GM19468 (cell line): ENCODE measurements at regions not wholly inside any gene's neighbourhood (a gene's known extent, or its start where the extent isn't known, plus 50 kb on each side); places are given as distances from the start of the nearest gene placed in this dataset.

Experiments
- ATAC-seq: cut with Tn5 transposase; IDR thresholded peaks from one replicate; pipeline ENCODE4 v1.9.1; 2021; ENCODE audit warnings: mild to moderate bottlenecking, moderate library complexity, moderate number of reproducible peaks; ENCODE audit not compliant: unreplicated experiment; ENCODE audit errors: extremely low read depth

DNA sequence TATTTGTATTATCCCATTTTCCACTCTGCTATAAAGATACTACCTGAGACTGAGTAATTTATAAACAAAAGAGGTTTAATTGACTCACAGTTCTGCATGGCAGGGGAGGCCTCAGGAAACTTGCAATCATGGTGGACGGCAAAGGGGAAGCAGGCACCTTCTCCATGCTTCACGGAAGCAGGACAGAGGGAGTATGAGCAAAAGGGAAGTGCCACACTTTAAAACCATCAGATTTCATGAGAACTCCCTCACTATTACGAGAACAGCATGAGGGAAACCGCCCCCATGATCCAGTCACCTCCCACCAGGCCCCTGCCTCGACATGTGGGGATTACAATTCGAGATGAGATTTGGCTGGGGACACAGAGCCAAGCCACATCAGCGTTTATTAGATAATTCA, 172.8 kb downstream of the NR2F2 start:
- ATAC-seq, result no peak

- ATAC-seq, result no peak
These were observed 173.9 kb downstream of the NR2F2 start for GRCh38 chr15:96504371-96504770.

- no peak for ATAC-seq
These were observed 174.5 kb downstream of the NR2F2 start for GRCh38 chr15:96505014-96505413.

GRCh38 chr15:96514607-96515285, 184.2 kb downstream of the NR2F2 start:
- no peak for ATAC-seq

DNA sequence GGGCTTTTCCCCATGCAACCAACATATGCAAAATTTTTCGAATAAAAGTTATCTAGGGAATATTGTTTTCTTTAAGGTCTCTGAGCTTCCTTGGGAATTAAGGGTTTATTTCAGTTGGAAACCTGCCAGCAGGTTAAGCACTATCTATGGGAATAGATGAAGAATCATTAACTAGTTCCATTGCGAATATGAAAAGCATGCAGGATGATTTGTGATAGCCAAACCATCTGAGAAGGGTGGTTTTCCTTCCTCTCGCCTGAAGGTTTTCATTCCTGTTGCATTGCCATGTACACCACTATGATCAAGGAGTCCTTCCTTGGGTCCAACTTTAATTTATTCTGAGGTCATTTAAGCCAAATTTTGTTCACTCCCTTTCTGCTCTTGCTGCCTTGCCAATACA, 184.9 kb downstream of the NR2F2 start:
- ATAC-seq, result no peak

DNA sequence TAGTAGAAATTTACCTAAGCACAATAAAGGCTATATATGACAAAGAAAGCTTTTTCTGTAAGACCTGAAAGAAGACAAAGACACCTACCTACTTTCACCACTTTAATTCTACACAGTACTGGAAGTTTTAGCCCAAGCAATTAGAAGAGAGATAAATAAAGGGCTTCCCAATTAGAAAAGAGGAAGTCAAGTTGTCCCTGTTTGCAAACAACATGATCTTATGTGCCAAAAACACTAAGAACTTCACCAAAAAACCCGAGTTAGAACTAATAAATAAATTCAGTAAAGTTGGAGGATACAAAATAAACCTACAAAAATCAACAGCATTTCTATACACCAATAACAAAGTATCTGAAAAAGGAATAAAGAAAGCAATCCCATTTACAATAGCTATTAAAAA, 190.9 kb downstream of the NR2F2 start:
- ATAC-seq, result no peak

DNA sequence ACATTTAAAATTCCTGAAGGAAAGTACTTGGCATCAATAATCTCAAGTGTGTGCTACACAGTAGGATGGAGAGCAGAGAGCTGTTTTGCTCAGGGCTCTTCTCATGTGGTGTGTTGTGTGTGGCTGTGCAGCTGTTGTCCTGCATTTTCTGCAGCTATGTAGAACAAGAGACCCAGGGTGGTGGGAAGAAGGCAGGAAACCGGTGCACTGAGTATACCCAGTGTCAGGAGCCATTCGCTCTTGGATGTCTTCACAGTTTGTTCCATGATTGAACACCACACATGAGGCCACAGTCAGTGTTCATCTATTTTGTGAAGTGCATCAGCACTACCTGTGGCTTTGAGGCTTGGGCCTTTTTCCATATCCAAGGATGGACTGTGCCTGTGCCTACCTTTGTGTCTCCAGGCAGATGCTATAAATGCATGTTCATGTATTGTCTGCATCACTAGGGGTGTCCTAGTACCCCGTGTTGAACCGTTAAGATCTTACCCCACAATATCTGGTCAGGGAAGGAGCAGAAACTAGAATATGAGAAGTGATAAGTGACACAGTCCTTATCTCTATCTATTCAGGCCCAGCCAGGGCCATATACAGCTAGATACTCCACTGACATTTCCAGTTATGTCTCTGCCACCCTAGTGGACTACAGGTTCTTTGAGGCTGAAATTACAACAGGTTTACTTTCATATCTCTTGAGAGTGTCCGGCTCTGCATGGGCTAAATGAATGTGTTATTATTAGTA, 194.3 kb downstream of the NR2F2 start:
- no peak for ATAC-seq

- no peak for ATAC-seq
These were observed 204.6 kb downstream of the NR2F2 start for GRCh38 chr15:96535148-96535547.

DNA sequence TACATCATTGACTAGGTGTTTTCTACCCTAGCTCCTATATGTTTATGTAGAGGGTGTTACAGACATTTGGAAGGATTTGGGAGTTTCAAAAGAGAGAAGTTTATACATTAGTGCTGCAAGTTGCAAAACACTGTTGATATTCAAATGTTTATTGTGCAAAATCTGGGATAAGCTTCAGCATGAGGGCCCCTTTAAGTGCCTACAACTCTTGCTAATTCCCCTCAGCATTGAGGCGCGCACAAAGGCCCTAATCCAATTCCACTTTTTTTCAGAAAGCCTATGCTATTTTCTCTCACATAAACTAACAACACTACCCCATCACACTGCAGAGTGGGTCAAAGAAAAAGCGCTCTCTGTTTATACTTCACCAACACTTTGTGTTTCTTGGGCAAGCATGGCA, 208.0 kb downstream of the NR2F2 start:
- ATAC-seq, result no peak

DNA sequence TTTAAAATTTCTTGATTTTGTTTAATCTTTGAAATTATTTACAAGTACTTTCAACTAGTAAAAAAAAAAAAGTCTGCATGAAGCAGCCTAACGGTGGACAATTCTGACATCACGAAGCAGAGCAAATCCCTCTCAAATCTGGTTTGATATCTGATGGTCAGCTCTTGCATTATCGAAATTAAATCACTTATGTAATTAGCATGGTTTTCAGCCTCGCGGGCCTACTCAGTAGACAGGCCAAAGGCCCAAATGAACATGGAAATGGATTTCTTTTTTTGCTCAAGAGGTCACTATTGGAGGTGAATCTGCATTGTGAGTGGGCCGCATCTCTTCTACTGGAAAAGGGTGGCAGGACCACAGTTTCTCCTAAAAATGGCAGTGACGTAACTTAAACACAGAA, 209.8 kb downstream of the NR2F2 start:
- no peak for ATAC-seq

DNA sequence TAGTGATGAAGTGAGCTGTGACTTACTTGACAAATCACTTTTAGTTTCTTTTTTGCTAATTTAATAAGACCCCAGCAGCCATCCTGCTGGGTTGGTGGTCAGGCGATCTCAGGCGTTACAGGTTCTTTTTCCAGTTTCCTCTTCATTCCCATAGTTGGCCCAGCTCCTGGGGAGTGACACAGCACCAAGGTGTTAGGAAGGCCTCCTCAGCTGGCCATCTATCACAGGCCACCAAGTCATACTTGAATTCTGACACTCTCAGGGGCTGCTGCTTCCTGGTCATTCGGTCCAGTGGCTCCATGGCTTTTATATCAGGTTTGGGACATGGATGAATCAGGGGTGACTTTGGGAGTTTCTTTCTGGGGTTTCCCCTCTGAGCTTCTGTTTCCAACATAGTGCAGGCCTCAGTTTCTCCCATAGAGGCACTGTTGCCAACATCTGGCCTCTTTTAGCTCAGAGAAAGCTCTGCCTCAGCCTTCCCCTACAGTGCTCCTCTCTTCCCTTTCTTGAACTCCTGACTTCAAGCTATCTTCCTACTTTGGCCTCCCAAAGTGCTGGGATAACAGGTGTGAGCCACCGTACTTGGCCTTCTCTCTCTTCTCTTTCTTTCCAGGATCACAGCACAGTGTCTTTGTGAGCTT, 211.8 kb downstream of the NR2F2 start:
- no peak for ATAC-seq

GRCh38 chr15:96544162-96544756, 213.8 kb downstream of the NR2F2 start:
- no peak for ATAC-seq

- ATAC-seq, result no peak
These were observed 218.6 kb downstream of the NR2F2 start for GRCh38 chr15:96549136-96549535.

DNA sequence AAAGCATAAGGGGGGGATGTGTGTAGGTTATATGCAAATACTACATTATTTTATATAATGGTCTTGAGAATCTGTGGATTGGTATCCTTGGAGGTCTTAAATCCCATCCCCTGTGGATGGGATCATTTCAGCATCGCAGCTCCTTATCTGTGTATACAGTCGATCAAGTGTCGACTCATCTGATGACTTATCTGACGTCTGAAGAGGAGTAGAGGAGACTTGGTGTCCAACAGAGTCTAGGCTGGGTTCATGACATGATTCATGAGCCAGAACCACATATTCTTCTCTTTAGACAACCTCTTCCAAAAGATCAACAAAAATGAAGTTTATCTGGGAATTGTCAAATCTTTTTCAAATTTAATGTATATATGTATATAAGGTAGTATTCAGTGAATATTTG, 220.7 kb downstream of the NR2F2 start:
- ATAC-seq, result no peak

DNA sequence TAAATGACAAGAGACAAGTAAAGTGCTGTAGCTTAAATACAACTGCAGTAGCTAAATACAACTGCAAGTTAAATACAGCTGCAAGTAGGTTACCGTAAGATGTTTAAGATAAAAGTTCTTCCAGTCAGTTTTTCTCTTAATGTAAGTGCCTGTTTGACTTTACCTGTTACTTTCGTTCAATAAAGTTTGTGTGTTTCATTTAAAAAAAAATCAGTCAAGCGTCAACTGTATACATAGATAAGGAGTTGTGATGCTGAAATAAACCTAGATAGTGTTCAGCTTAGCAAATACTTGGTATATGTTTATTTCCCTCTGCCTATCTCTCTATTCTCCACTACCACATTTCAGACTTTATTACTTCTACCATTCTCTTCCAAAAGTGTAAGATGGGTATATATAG, 221.2 kb downstream of the NR2F2 start:
- ATAC-seq, result no peak

- no peak for ATAC-seq
These were observed 222.5 kb downstream of the NR2F2 start for GRCh38 chr15:96553006-96553405.

- no peak for ATAC-seq
These were observed 223.0 kb downstream of the NR2F2 start for GRCh38 chr15:96553451-96553850.

DNA sequence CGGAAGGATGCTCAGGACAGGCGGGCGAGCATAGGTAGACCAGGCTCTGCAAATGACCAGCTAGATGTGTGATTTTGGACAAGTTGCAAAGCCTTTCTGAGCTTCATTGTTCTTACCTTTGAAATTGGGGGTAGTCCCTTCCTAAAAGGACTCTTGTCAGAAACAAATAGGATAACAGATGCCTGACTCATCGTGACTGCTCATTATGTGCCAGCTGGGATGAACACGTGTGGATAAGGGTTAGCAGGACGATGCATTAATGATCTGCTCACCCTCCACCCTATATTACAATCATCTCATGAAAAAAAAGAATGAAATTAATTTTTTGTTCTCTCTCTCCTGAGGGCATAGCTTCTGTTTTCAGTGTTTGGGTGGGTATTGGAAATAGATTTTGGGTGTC, 223.4 kb downstream of the NR2F2 start:
- no peak for ATAC-seq

- no peak for ATAC-seq
These were observed 224.0 kb downstream of the NR2F2 start for GRCh38 chr15:96554541-96554940.

GRCh38 chr15:96559087-96559486, 228.6 kb downstream of the NR2F2 start:
- ATAC-seq, result no peak

DNA sequence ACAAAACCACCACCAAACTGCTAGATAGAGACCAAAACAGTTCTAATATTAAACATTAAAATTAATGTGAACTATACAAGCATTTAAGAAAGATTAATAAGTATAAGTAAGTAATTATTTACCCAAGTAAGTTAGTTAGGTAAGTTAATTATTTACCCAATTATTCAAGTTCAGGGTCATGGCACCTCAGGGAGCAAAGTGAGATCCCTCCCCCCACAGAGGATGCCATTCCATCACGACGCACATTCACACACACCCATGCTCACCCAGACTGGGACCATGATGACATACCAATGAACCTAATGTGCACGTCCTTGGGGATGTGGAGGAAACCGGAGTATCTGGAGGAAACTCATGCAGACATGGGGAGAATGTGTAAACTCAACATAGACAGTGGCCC, 229.1 kb downstream of the NR2F2 start:
- ATAC-seq, result no peak
